ENCODE measurements at regions not wholly inside any gene's neighbourhood (a gene's known extent, or its start where the extent isn't known, plus 50 kb on each side); places are given as distances from the start of the nearest gene placed in this dataset.

GRCh38 chr5:31047621-31048020, 145.9 kb upstream of the CDH6 start:
- TF ChIP-seq POLR2A (IDR thresholded peaks at IDR 0.05) (no peak), CTCF (IDR thresholded peaks at IDR 0.05) (no peak), POLR2AphosphoS5 (IDR thresholded peaks at IDR 0.05; ENCODE audit: insufficient read depth in 1 of 2, low read depth in 1 of 2) (no peak)
